ENCODE measurements at regions not wholly inside any gene's neighbourhood (a gene's known extent, or its start where the extent isn't known, plus 50 kb on each side); places are given as distances from the start of the nearest gene placed in this dataset.

DNA sequence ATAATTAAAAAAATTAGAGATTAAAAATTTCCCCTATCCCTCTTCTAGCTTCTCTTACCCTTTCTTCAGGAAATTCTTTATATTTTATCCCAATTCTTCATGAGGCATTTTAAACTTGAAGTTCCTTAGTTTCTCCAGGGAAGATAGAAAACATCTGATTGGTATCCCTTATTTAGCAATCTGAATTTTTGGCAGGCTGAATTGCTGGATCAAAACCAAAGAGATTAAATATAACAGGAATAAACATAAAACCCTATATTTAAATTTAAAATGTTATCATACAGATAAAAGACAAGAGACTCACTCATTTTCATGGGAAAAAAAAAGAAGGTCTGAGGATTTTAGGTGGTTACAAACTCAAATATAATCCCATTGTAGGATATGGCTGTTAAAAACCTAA lies 204.2 kb downstream of the CHRM3 start:
- Histone ChIP-seq H3K4me1 (ENCODE audit: insufficient read depth, low read length) (peaks cover 8% of the 10 kb centered on the region), H3K4me3 (ENCODE audit: low read length in 2 of 2) (no peak overlapping the region), H3K27me3 (ENCODE audit: insufficient read depth, low read length) (no peaks in the 10 kb centered on the region), H3K27ac (ENCODE audit: low read depth, low read length) (no peak overlapping the region), H3K9me3 (ENCODE audit: control insufficient read depth in 1 of 2, low read length in 2 of 2) (no peaks in the 10 kb centered on the region), H3K36me3 (ENCODE audit: insufficient read depth, low read length) (no peaks in the 10 kb centered on the region)
- intact Hi-C loops (cut with micrococcal nuclease) = no loop called here
- Mint-ChIP-seq H3K4me1 (peaks cover 4 to 8% (median 5%) of the 10 kb centered on the region in 4 donors), H3K9me3 (peaks cover 0 to 3% (median 0%) of the 10 kb centered on the region in 8 donors), H3K27ac (no peak overlapping the region), H3K4me3 (no peak overlapping the region), H3K36me3 (no peaks in the 10 kb centered on the region), H3K27me3 (no peaks in the 10 kb centered on the region)
- POLR2A ChIA-PET (ENCODE audit: partially characterized antibody) = no interaction called here
- no peak for DNase-seq
- CTCF ChIA-PET (ENCODE audit: partially characterized antibody) = no interaction called here

DNA sequence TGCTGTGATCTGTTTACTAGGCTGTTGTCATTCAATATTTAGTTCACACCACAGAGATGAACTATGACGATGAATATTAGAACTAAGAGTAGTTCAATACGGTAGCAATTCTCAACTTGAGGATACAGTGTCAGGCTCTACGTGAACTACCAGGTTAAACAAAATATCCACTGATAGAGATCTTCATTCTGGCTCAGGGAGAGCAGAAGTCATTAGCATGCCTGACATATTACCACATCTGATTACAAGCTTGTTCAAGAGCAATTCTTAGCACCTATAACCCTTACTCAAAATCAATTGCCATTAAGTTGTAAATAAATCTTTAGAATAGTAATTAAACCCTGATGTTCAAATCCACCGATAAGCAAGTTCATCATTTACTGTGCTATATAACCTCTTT lies 207.2 kb downstream of the CHRM3 start:
- Mint-ChIP-seq H3K4me1 (no peaks in the 10 kb centered on the region), H3K27ac (no peak overlapping the region), H3K9me3 (peaks cover 0 to 3% (median 0%) of the 10 kb centered on the region in 8 donors), H3K4me3 (no peak overlapping the region), H3K27me3 (no peaks in the 10 kb centered on the region), H3K36me3 (no peaks in the 10 kb centered on the region)
- Histone ChIP-seq H3K4me3 (ENCODE audit: low read length in 2 of 2) (no peak overlapping the region), H3K9me3 (ENCODE audit: control insufficient read depth in 1 of 2, low read length in 2 of 2) (no peaks in the 10 kb centered on the region), H3K27ac (ENCODE audit: low read depth, low read length) (no peak overlapping the region), H3K36me3 (ENCODE audit: insufficient read depth, low read length) (no peaks in the 10 kb centered on the region), H3K4me1 (ENCODE audit: insufficient read depth, low read length) (no peaks in the 10 kb centered on the region), H3K27me3 (ENCODE audit: insufficient read depth, low read length) (no peaks in the 10 kb centered on the region)
- CTCF ChIA-PET (ENCODE audit: partially characterized antibody) = interaction anchor here (1.6 kb wide), 1 partner anchor 305 kb away, joined by 5 read pairs; no protein-coding TSS in a partner anchor
- POLR2A ChIA-PET (ENCODE audit: partially characterized antibody) = no interaction called here
- intact Hi-C loops (cut with micrococcal nuclease) = no loop called here
- no peak for DNase-seq

DNA sequence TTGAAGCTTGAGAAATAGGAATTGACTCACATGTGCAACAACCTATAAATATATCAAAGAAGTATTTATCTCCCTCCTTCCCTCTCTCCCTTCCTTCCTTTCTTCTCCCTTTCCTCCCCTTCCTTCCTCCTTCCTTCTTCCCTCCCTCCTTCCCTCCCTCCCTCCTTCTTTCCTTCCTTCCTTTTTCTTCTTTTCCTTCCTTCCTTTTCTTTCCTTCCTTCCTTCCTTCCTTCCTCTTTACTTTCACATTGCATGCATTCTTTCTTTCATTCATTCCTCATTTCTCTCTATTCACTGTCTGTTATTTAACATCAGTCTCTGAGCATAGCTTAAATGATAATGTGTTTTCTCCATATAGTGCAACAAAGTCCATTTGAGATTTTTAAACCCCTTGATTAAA lies 214.2 kb downstream of the CHRM3 start:
- no peaks in the 10 kb centered on the region for H3K9me3 ChIP-seq (ENCODE audit: control insufficient read depth in 1 of 2, low read length in 2 of 2)
- H3K27me3 ChIP-seq (ENCODE audit: insufficient read depth, low read length) = no peaks in the 10 kb centered on the region
- intact Hi-C loops (cut with micrococcal nuclease) = no loop called here
- Mint-ChIP-seq H3K27me3 (peaks cover 0 to 2% of the 10 kb centered on the region in 2 donors), H3K9me3 (no peaks in the 10 kb centered on the region), H3K4me3 (peak overlapping the region in 1 of 8 donors; percentile 19), H3K27ac (no peak overlapping the region), H3K4me1 (no peaks in the 10 kb centered on the region), H3K36me3 (no peaks in the 10 kb centered on the region)
- H3K4me1 ChIP-seq (ENCODE audit: insufficient read depth, low read length) = no peaks in the 10 kb centered on the region
- no peak overlapping the region for H3K27ac ChIP-seq (ENCODE audit: low read depth, low read length)
- ChIA-PET CTCF (ENCODE audit: partially characterized antibody) (no interaction called here), POLR2A (ENCODE audit: partially characterized antibody) (no interaction called here)
- no peaks in the 10 kb centered on the region for H3K36me3 ChIP-seq (ENCODE audit: insufficient read depth, low read length)
- no peak for DNase-seq
- H3K4me3 ChIP-seq (ENCODE audit: low read length in 2 of 2) = no peak overlapping the region

DNA sequence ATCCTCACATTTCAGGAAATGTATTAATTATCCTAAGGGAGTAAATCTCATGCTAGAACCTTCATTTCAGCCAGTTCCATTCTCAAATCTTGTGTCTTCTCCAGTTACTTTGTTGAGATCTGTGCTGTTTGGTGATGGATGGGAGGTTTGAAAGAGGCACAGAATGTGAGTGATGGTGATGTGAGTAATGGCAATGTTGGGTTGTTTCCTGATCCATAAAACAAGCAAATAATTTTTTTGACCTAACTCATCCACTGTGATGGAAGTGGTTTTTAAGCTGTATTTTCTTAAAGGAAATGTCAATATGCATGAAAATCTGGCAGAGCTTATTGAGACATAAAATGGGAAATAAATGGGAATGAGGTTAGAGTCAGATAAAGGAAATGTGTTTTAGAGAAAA lies 214.7 kb downstream of the CHRM3 start:
- CTCF ChIA-PET (ENCODE audit: partially characterized antibody) = no interaction called here

DNA sequence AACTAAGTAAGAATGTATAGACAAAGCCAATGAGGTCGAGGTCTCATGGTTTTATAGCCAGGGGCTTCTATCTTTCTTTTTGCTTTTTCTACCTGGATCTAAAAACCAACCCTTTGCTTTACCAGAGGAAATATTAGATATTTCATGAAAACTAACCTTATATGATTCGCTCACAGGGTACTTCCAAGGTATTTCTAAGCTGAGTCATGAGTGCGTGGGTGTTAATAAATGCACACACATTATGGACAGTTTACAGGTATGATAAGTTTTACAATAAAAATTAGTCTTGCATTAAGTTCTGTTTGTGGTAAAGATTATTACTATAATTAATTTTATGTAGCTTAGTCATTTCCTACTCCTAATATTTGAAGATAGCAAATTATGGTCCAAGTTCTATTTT lies 217.2 kb downstream of the CHRM3 start:
- H3K4me1 ChIP-seq (ENCODE audit: insufficient read depth, low read length) = no peaks in the 10 kb centered on the region
- Mint-ChIP-seq H3K27me3 (peaks cover 0 to 2% of the 10 kb centered on the region in 2 donors), H3K27ac (no peak overlapping the region), H3K9me3 (peaks cover 0 to 2% (median 0%) of the 10 kb centered on the region in 8 donors), H3K4me1 (no peaks in the 10 kb centered on the region), H3K4me3 (no peak overlapping the region), H3K36me3 (no peaks in the 10 kb centered on the region)
- POLR2A ChIA-PET (ENCODE audit: partially characterized antibody) = no interaction called here
- no peak overlapping the region for H3K4me3 ChIP-seq (ENCODE audit: low read length in 2 of 2)
- no peaks in the 10 kb centered on the region for H3K27me3 ChIP-seq (ENCODE audit: insufficient read depth, low read length)
- intact Hi-C loops (cut with micrococcal nuclease) = no loop called here
- H3K36me3 ChIP-seq (ENCODE audit: insufficient read depth, low read length) = no peaks in the 10 kb centered on the region
- CTCF ChIA-PET (ENCODE audit: partially characterized antibody) = no interaction called here
- DNase-seq = no peak
- H3K9me3 ChIP-seq (ENCODE audit: control insufficient read depth in 1 of 2, low read length in 2 of 2) = no peaks in the 10 kb centered on the region
- no peak overlapping the region for H3K27ac ChIP-seq (ENCODE audit: low read depth, low read length)

More for the DNA sequence above, 214.7 kb downstream of the CHRM3 start:
- Mint-ChIP-seq H3K4me1 (no peaks in the 10 kb centered on the region), H3K4me3 (no peak overlapping the region), H3K36me3 (no peaks in the 10 kb centered on the region), H3K27ac (no peak overlapping the region), H3K27me3 (peaks cover 0 to 2% of the 10 kb centered on the region in 2 donors), H3K9me3 (peaks cover 0 to 2% (median 0%) of the 10 kb centered on the region in 8 donors)
- Histone ChIP-seq H3K36me3 (ENCODE audit: insufficient read depth, low read length) (no peaks in the 10 kb centered on the region), H3K27me3 (ENCODE audit: insufficient read depth, low read length) (no peaks in the 10 kb centered on the region), H3K9me3 (ENCODE audit: control insufficient read depth in 1 of 2, low read length in 2 of 2) (no peaks in the 10 kb centered on the region), H3K27ac (ENCODE audit: low read depth, low read length) (no peak overlapping the region), H3K4me3 (ENCODE audit: low read length in 2 of 2) (no peak overlapping the region), H3K4me1 (ENCODE audit: insufficient read depth, low read length) (no peaks in the 10 kb centered on the region)
- intact Hi-C loops (cut with micrococcal nuclease) = no loop called here
- no peak for DNase-seq
- POLR2A ChIA-PET (ENCODE audit: partially characterized antibody) = no interaction called here

DNA sequence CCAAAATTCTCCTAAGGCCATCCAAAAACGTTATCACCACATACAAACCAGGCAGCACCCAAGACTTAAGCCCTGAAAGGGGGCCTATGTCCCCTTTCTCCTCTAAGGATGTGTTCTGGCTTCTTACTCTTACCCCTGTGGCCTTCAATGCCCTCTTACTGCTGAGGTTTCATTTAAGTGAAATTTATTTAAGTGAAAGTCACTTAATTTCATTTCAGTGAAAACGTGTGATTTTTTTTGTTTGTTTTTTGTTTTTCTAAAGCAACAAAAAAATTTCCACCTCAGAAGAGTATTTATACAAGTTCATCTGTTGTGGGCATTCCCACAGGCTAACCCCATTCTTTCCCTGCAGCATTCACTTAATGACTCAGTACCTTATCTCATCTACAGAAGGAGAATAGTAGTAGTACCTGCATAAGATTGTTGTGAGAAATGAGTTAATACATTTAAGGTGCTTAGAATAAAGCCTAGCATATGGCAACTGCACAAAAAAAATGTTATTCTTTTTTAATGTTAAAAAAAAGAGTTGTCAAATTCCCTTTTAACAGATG lies 220.6 kb downstream of the CHRM3 start:
- peaks cover 0 to 2% of the 10 kb centered on the region in 2 donors for H3K27me3 Mint-ChIP-seq
- Histone ChIP-seq H3K36me3 (ENCODE audit: insufficient read depth, low read length) (no peaks in the 10 kb centered on the region), H3K4me3 (ENCODE audit: low read length in 2 of 2) (no peak overlapping the region), H3K27me3 (ENCODE audit: insufficient read depth, low read length) (no peaks in the 10 kb centered on the region), H3K27ac (ENCODE audit: low read depth, low read length) (no peak overlapping the region), H3K9me3 (ENCODE audit: control insufficient read depth in 1 of 2, low read length in 2 of 2) (no peaks in the 10 kb centered on the region), H3K4me1 (ENCODE audit: insufficient read depth, low read length) (no peaks in the 10 kb centered on the region)
- no peaks in the 10 kb centered on the region for H3K36me3 Mint-ChIP-seq
- ChIA-PET POLR2A (ENCODE audit: partially characterized antibody) (no interaction called here), CTCF (ENCODE audit: partially characterized antibody) (no interaction called here)
- peaks cover 0 to 2% (median 0%) of the 10 kb centered on the region in 8 donors for H3K9me3 Mint-ChIP-seq
- no peak overlapping the region for H3K4me3 Mint-ChIP-seq
- H3K4me1 Mint-ChIP-seq = no peaks in the 10 kb centered on the region
- DNase-seq = no peak
- intact Hi-C loops (cut with micrococcal nuclease) = no loop called here
- no peak overlapping the region for H3K27ac Mint-ChIP-seq

DNA sequence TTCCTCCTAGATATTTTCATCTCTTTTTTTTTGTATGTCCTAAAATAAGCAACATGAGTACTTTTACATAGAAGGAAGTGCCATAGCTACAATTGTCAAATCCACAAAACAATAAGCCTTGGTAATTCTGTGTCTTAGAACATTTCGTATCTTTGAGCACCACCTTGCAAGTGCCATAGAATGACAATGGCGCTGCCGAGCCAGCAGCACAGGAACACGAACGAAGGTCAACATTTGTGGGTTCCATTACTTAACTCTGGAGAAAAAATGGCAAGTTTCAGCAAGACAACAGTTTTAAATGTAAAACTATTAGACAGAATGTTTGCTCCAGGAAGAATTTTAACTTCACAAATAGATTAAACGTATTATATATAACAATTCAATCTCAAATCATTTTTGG lies 222.1 kb downstream of the CHRM3 start:
- CTCF ChIA-PET (ENCODE audit: partially characterized antibody) = no interaction called here
- no peaks in the 10 kb centered on the region for H3K27me3 Mint-ChIP-seq
- intact Hi-C loops (cut with micrococcal nuclease) = no loop called here

DNA sequence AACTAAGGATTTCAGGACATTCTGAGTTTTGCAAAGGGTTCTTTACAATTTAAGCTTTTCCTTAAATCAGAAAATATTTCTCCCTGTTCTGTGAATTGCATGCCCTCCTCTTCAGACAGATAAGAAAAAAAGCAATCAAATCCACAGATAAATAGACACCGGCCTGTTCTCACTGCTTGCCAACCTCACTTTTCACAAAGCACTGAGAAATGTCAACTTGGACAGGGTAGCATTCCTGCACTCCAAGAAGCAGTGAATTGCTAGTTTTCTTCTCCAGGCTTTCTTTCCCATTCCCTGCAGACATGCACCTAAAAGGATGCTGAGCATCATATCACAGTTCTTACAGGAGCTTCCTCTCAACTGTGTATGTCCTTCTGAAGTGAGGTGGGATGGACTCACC lies 226.0 kb downstream of the CHRM3 start:
- Mint-ChIP-seq H3K27ac (no peak overlapping the region), H3K9me3 (no peaks in the 10 kb centered on the region), H3K4me3 (no peak overlapping the region), H3K4me1 (no peaks in the 10 kb centered on the region), H3K36me3 (no peaks in the 10 kb centered on the region), H3K27me3 (no peaks in the 10 kb centered on the region)
- Histone ChIP-seq H3K4me3 (ENCODE audit: low read length in 2 of 2) (no peak overlapping the region), H3K9me3 (ENCODE audit: control insufficient read depth in 1 of 2, low read length in 2 of 2) (no peaks in the 10 kb centered on the region), H3K4me1 (ENCODE audit: insufficient read depth, low read length) (no peaks in the 10 kb centered on the region), H3K27ac (ENCODE audit: low read depth, low read length) (no peak overlapping the region), H3K27me3 (ENCODE audit: insufficient read depth, low read length) (no peaks in the 10 kb centered on the region), H3K36me3 (ENCODE audit: insufficient read depth, low read length) (no peaks in the 10 kb centered on the region)
- ChIA-PET CTCF (ENCODE audit: partially characterized antibody) (no interaction called here), POLR2A (ENCODE audit: partially characterized antibody) (no interaction called here)
- intact Hi-C loops (cut with micrococcal nuclease) = no loop called here
- no peak for DNase-seq

More for the DNA sequence above, 222.1 kb downstream of the CHRM3 start:
- H3K27ac ChIP-seq (ENCODE audit: low read depth, low read length) = no peak overlapping the region
- Mint-ChIP-seq H3K4me1 (no peaks in the 10 kb centered on the region), H3K27ac (no peak overlapping the region), H3K9me3 (peaks cover 0 to 2% (median 0%) of the 10 kb centered on the region in 8 donors), H3K4me3 (no peak overlapping the region), H3K36me3 (no peaks in the 10 kb centered on the region)
- H3K36me3 ChIP-seq (ENCODE audit: insufficient read depth, low read length) = no peaks in the 10 kb centered on the region
- no peak overlapping the region for H3K4me3 ChIP-seq (ENCODE audit: low read length in 2 of 2)
- POLR2A ChIA-PET (ENCODE audit: partially characterized antibody) = no interaction called here
- DNase-seq = no peak
- H3K4me1 ChIP-seq (ENCODE audit: insufficient read depth, low read length) = no peaks in the 10 kb centered on the region
- no peaks in the 10 kb centered on the region for H3K27me3 ChIP-seq (ENCODE audit: insufficient read depth, low read length)
- no peaks in the 10 kb centered on the region for H3K9me3 ChIP-seq (ENCODE audit: control insufficient read depth in 1 of 2, low read length in 2 of 2)

All from CD4-positive, alpha-beta memory T cell (primary cell).